DMS79 (cell line): ENCODE measurements at regions not wholly inside any gene's neighbourhood (a gene's known extent, or its start where the extent isn't known, plus 50 kb on each side); places are given as distances from the start of the nearest gene placed in this dataset.
"Not testable (repeated sequence)": the region's sequence is repeated elsewhere in the genome, so short reads cannot be mapped to it uniquely, and the experiment has no call there.

Source experiments
- DNase-seq: peaks from one replicate; lab custom pipeline; 2025; lab: John Stamatoyannopoulos, UW

GRCh38 chr15:95616306-95616705, 714.2 kb upstream of the NR2F2 start:
- DNase-seq = no peak

GRCh38 chr15:95620934-95621579, 709.4 kb upstream of the NR2F2 start:
- DNase-seq = no peak

- no peak for DNase-seq
Measured at GRCh38 chr15:95622843-95623242, 707.7 kb upstream of the NR2F2 start.

GRCh38 chr15:95624100-95624499, 706.4 kb upstream of the NR2F2 start:
- DNase-seq = no peak

GRCh38 chr15:95624616-95625361, 705.7 kb upstream of the NR2F2 start:
- no peak for DNase-seq

GRCh38 chr15:95626501-95627361, 703.8 kb upstream of the NR2F2 start:
- no peak for DNase-seq

- DNase-seq = no peak
Measured at GRCh38 chr15:95629503-95630168, 700.9 kb upstream of the NR2F2 start.

- no peak for DNase-seq
Measured at GRCh38 chr15:95630683-95631082, 699.8 kb upstream of the NR2F2 start.

- DNase-seq = no peak
Measured at GRCh38 chr15:95635666-95636065, 694.8 kb upstream of the NR2F2 start.

GRCh38 chr15:95636107-95636506, 694.4 kb upstream of the NR2F2 start:
- DNase-seq = no peak

GRCh38 chr15:95637234-95637633, 693.3 kb upstream of the NR2F2 start:
- not testable (repeated sequence) for DNase-seq

- no peak for DNase-seq
Measured at GRCh38 chr15:95639208-95639607, 691.3 kb upstream of the NR2F2 start.

GRCh38 chr15:95644100-95644875, 686.2 kb upstream of the NR2F2 start:
- DNase-seq = no peak

GRCh38 chr15:95645791-95646338, 684.6 kb upstream of the NR2F2 start:
- DNase-seq = no peak

- DNase-seq = no peak
Measured at GRCh38 chr15:95646484-95647273, 683.8 kb upstream of the NR2F2 start.

GRCh38 chr15:95647531-95648277, 682.8 kb upstream of the NR2F2 start:
- DNase-seq = no peak

GRCh38 chr15:95653361-95653805, 677.1 kb upstream of the NR2F2 start:
- DNase-seq = no peak

- DNase-seq = no peak
Measured at GRCh38 chr15:95655089-95655607, 675.4 kb upstream of the NR2F2 start.

GRCh38 chr15:95656595-95656994, 673.9 kb upstream of the NR2F2 start:
- no peak for DNase-seq
